HK-2 (cell line): ENCODE measurements at regions not wholly inside any gene's neighbourhood (a gene's known extent, or its start where the extent isn't known, plus 50 kb on each side); places are given as distances from the start of the nearest gene placed in this dataset.

Experiments used
- DNase-seq: peaks from one replicate; pipeline ENCODE4 v3.0.0-alpha.2; 2018; ENCODE audit not compliant: unreplicated experiment

DNA sequence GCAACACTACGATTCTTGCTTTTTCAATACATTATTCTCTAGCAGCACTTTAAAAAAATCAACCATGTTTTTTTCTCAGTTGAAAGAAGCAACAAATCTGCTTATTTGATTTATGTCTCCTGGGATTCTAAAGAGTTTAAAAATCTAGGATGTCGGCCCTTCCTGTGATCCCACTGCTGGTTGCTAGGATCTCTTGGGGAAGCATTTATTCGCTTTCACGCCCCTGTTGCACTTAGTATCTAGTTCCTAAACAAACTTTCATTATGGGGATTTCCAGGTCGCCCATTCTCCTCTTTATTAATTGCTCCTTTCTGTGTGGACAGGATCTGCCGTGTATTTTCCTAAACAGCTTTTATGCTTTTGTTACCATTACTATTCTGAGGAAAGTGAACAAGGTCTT is 313.5 kb downstream of the AGTPBP1 start:
- no peak for DNase-seq

DNA sequence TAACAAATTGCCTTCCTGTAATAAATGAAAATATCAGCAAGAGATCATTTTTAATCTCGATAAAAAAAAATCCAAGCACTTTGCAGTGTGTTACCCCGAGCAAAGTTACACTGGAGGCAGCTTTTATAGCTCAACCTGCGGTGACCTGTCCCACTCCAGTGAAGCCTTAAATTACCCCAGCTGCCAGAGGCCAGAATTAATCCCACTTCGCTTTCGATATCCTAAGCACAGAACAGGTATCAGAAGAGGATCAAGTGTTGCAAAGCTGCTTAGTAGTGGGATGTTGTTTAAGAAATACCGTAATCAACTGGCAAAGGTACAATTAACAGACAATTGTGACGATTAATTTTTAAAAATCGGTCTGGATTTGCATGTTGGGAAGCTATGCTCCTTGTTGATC is 314.0 kb downstream of the AGTPBP1 start:
- no peak for DNase-seq

DNA sequence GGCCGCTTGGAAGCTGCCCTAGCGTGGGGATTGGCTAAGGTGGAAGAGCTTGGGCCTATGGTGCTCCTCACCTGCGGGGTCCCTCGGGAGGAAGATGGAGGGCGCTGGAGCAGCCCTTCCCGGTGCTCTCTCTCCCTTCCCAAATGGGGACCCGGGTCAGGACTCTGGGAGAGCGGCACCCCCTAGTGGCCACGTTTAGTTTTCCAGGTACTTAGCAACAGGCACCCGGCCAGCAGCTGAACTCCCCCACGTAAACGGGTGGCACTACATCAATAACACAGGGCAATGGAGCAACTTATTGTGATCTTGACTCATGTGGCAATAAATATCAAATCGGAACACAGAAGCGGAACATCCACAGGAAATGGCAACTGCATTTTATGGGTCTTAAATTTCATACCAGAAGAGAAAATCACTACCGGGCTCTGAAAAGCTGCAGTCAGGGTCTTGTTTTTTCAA is 316.6 kb downstream of the AGTPBP1 start:
- DNase-seq: peak; percentile 61

DNA sequence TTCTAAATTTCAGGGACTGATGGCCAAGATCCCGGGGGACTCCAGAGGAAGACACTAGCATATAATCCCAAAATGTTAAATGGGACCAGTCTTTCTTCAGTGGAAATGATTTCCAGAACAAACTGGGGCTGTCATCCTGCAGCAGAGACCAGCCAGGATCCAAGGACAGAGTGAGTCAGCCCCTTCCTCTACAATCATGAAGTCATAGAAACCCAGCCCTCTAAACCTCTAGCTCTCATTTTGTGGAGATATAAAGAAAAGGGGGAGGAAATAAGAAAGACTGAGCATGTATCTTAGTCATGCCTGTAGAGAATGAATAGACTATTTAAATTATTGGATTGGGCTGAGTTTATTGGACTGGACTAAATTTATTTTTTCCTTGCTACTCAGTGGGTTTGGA is 318.3 kb downstream of the AGTPBP1 start:
- no peak for DNase-seq

DNA sequence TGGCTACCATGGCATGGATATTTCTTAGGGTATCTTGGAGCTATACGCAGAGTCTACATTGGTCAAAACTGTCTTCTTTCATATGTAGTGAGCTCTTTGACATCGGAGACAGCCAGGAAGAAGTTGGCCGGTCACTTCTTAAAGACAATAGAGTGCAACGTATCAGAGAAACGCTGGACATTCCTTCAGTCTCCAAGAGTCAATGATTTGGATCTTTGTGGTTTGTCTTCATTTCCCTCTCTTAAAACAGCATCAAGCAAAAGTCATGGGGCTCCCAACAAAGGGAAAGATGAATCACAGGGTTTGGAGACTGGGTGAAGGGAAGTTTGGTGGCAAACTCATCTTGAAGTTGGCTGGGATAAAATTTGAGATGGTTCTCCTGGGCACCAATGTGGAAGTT is 320.1 kb downstream of the AGTPBP1 start:
- DNase-seq: no peak

DNA sequence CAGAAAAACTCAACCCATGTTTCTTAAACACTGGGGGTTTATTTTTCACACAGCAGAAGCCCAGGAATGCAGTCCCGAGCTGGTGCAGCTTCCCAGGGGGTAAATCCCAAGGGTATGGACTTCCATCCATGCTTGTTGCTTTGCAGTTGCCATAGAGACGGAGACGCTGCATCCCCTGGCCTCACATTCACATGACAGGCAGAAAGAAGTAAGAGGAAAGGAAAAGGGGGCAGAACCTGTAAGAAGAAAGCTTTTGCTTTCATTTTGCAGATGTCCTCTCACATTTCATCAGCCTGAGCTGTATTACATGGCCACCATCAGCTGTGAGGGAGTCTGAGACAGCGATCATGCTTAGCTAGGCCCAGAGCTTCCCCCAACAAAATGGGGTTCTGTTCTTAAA is 321.0 kb downstream of the AGTPBP1 start:
- no peak for DNase-seq

DNA sequence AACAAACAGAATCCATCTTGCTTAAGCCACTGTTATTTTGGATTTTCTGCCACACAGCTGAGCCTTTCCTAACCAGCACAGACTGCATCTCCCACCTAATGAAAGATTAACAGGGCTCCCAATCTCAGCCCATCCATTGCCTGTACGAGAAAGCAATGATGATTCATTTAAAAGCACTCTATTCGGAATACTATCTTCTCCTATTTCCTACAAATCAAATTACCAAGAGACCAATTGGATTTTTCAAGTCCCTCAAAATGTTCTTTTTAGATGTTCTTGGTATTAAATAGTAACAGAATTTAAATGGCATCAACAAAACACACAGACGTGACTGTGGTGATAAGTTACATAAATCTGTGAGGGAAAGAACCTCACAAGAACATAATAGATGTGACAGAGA is 324.1 kb downstream of the AGTPBP1 start:
- DNase-seq: no peak

DNA sequence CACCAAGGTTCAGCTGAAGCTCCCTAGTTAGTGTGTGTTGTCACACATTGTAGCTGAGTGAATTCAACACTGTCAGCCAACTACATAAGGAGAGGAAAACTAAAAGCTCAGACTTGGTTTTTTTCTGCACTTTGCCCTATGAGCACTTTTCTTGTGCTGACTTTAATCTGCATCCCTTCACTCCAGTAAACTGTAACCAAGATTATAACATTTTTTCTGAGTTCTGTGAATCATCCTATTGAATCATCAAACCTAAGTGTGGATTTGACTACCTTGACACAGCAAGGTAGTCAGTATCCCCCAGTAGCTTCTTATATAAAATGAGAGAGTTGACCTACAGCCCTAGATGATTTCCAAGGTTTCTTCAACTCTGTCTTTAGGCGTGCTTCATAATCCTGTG is 325.0 kb downstream of the AGTPBP1 start:
- DNase-seq: no peak

DNA sequence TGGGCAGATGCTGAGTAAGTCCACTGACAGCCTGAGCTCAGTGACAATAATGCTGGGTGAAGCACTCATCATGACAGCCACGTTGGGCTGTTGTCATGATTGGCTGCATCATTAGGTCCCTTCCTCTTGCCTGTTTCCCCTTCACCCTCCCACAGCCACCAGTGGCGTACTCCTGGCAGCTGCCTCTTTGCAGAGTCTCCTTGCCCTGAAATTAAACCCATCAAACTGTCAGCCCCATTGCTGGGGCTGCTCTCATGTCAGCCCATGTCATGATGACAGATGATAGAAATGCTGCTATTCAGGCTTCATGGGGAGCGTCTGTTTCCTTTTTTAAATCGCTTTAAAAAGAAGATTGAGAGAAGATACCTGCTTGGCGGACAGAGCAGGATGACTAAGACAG is 327.4 kb downstream of the AGTPBP1 start:
- DNase-seq: no peak

DNA sequence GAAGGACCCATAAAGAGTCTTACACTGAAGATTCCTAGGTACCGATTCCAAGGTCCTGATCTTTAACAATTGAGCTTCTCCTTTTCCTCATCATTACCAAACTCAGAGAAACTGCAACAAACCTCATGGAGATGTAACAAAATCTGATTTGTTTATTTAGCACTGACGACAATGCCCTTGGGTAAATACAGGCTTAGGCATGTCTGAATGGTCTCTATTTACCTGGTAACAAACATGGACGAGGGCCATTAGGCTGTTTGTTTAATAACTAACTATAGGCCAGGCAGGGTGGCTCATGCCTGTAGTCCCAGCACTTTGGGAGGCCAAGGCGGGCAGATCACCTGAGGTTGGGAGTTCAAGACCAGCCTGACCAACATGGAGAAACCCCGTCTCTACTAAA is 333.3 kb downstream of the AGTPBP1 start:
- no peak for DNase-seq

DNA sequence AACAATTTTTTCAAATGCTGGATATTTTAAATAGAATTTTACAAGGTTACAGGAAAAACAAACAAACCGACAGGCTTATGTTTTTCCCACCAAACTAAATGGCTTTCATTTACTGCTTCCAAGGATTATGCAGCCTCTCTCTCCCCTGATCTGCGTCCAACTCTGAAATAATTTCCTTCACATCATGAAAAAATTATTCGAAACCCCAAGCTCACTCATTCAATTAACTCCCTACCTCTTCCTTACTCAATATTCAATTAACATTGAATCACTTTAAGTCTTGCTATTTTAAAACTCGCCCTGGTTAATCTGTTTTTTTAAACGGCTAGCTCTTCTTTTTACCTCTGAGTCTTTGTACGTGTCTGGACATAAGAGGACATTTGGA is 336.2 kb downstream of the AGTPBP1 start:
- DNase-seq: no peak

DNA sequence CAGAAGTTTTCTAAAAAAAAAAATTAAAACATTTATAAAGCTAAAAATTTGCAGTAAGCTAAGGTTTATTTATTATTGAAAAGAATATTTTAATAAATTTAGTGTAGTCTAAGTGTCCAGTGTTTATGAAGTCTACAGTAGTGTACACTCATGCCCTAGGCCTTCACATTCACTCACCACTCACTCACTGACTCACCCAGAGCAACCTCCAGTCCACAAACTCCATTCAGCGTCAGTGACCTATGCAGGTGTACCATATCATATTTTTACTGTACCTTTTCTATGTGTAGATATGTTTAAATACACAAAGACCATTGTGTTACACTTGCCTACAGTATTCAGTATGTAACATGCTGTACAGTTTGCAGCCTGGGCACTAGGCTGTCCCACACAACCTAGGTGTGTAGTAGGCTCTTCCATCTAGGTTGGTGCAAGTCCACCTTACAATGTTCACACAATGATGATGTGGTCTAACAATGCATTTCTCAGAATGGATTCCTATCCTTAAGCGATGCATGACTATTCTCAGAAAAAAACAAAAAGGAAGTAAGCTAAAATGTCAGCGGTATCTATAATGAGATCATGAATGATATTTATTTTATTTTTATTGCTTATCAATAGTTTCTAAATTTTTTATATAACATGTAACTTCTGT is 336.7 kb downstream of the AGTPBP1 start:
- no peak for DNase-seq

DNA sequence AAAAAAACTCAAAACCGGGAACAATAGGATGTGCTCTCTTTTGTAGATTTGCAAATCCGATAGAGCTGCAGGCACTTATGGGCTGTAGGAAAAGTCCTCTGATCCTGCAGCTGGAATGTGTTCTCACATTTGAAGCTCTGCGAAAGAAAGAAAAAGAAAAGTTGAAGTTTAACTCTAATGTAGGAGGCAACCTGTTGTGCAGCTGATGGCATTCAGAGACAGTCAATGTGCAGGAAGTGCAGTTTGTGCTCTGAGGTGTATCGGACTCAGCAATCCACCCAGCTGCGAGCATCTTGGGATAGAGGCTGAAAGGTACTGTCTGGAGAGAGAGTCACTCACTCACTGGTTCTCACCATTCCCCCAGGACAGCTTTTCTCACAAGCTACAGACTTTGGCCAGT is 339.2 kb downstream of the AGTPBP1 start:
- DNase-seq: no peak

DNA sequence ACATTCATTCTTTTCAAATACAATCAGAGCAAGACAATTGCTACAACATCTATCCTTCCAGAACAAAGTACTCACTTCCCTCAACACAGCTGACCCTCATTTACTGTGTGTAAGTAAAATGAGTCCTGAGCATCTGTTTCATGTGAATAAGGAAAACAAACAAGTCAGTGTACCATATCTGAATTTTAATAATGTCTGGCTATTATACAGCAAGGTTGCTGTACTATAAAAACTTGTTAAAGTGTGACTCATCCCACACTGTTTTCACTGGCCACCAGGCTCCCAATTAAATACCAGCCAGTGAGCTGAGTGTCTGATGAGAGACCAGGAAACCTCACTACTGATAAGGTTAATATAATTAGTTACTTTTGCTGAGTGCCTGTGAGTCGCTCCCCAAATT is 339.8 kb downstream of the AGTPBP1 start:
- no peak for DNase-seq

DNA sequence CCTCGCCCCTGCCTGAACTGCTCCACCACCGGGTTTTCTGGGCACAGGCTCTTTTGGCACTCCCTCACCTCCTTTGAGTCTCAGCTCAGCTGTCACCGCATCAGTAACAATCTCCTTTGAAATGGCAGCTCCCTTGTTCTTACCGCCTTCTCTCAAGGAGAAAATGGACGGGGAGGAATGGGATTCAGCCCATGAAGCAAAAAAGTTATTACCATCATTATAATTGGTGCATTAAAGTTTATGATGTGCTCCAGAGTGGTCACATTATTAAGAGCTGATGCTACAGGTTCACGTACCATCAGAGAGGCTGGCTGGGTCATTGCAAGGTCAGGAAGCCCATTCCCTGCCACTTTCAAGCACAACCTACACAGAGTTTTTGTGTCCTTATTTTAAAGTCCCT is 344.7 kb downstream of the AGTPBP1 start:
- no peak for DNase-seq

DNA sequence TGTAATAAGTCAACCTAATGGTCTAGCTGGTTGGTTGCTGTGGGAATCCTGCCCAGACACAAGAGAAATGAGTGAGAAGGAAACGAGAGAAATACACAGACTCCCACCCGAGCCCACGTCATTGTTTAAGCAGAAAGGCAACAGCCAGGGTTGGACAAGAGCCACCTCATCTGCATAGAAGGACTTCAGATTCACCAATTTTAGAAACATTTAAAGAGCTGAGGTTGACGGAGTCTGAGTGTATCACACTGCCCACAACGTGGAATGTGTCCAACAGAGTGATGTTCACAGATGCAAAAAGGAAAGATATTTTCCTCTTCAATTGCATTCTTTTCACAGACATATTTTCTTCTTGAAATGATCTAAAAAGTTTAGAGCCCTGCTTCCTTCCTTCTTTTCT is 349.5 kb downstream of the AGTPBP1 start:
- DNase-seq: no peak

DNA sequence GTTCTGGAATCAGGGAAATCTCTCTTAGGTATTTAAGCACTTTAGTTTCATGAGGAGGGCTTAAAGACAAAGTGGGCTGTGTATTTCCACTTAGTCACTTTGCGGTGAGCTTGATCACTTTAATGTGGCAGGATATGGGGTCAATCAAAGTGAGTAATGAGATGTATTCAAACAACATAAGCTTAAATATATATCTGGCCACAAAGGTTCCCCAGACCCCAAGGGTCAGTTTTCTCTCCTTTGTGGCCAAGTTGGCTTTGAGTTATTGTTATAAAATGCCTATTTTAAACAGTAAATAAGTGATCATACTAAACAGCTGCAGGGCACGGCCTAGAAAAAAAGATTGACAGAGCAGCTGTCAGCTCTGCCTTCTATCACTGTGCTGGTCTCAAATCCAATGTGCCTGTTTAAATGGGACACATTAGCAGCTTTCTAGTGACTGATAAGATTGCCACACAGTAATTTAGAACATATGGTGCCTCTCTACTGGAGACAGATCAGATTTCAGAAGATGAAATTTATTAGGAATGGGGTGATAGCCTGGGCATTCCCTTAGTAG is 363.9 kb downstream of the AGTPBP1 start:
- no peak for DNase-seq

DNA sequence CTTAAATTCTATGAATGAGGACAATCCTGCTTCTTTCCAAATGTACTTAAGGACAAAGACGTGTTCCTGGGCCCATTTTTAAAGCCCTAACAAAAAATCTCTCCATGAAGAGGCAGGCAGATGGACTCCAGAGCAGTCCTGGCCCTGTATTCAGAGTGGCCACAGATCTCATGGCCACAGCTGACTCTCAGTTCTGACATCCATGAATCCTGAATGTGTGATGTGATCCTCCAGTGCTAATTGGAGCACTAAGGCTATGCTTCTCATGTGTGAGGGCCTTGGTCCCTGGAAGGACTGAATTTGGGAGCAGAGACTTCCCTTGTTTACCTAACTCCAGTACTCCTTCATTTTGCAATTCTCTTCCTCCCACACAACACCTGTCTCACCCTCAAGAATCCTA is 373.0 kb downstream of the AGTPBP1 start:
- DNase-seq: no peak

DNA sequence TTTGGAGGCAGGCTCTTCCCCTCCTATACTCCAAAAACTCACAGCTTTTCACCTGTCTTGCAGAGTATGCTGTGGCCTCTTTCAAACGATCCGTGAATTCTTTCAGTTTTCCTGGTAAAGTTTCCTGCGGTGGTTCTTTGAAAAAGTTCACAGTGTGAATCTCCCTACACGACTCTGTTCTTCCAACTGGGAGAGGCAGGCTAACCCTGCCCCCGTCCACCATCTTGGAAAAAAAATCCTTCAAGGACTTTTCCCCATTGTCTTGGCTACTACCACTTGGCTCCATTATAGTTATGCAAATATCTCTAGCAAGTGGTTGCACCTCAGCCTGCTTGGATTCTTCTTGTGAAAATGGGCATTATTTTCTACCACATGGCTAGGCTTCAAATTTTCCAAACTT is 382.6 kb downstream of the AGTPBP1 start:
- no peak for DNase-seq

DNA sequence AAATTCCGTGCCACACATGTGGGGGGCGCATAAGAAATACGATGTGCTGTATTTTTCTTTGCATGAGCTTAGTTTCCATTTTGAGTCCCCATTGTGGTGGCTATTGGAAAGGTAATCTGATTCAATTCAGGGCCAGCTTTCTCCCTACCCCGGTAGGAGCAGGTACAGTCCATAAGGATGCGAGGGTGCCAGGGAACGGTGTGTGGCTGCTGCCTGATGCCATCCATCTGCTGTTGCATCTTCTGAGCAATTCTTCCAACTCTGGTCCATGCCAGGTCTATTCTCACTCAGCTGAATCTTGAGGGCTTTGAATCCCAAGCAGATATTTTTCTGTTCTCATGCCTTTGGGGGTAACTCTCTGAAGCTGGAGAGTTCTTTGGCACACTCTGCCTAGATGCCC is 392.7 kb downstream of the AGTPBP1 start:
- DNase-seq: no peak

DNA sequence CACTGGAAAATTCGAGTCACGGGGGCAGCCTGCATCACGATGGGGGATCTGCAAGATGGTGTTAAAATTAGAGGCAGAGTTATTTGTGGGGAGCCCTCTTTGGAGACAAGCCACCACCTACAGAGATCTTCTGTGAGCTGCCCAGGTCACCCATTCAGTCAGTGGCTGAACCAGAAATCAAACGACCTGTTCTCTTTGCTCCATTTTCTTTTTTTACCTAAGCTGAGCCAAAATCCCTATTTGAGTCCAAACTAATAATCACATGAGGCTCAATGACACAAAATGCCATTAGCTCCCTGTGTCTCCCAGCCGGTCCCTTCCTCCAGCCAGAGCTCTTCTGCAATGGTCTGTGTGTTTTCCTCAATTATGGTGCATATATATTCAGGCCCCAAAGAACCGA is 394.2 kb downstream of the AGTPBP1 start:
- no peak for DNase-seq

DNA sequence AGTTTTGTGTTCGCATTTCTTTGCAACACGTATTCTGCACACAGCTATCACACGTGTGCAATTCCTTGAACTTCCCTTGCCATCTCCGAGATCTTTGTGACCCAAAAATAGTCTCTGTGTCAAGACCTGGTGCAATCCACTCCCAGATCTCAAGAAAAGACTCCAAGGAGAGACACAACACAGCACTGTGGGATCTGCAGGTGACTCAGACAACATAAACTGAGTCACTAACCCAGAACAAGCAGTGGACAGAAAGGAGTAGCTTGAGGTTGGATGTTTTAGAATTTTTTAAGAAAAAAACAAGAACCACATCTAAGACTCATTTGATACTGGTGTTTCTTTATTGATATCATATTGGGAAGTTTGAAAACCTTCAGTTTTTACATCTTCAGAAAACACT is 396.9 kb downstream of the AGTPBP1 start:
- no peak for DNase-seq

DNA sequence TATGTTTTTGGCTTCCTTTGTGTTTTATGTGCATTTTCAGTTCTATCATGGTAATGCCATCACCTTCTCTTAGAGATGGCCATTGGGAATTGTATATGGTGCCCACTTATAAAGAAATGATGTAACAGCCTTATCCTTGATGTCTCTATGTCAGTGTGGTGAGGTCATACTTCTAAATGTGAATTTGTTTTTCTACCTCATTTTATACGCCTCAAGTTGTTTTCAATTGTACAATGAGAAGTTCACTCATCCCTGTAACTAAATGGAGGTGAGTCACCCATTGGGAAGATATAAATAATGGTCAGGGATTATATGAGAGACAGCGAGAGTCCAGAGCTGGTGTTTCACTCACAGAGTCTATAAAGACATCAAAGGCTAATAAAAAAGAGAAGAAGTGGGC is 402.4 kb downstream of the AGTPBP1 start:
- no peak for DNase-seq

DNA sequence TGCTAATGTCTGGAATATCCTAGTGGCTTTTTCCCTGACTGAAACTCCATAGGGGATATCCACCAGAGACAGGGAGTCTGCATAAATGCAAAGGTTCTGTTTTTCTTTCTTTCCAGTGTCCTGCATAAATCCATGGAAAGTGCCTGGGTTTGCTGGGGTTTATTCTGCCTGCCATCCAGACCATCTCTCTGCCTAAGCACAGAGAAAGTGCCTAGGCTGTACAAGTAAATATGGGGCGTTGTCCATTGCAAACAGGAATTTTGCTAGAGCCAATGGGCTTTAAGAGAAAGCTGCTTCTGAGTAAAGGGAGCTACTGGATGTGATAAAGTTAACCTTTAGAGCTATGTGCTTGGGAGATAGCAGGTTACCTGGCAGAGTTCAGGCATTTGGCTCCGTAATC is 407.5 kb downstream of the AGTPBP1 start:
- no peak for DNase-seq
